ENCODE measurements at regions not wholly inside any gene's neighbourhood (a gene's known extent, or its start where the extent isn't known, plus 50 kb on each side); places are given as distances from the start of the nearest gene placed in this dataset.
A peak's percentile ranks its signal among the peaks of the same experiment; 100 is the strongest.

DNA sequence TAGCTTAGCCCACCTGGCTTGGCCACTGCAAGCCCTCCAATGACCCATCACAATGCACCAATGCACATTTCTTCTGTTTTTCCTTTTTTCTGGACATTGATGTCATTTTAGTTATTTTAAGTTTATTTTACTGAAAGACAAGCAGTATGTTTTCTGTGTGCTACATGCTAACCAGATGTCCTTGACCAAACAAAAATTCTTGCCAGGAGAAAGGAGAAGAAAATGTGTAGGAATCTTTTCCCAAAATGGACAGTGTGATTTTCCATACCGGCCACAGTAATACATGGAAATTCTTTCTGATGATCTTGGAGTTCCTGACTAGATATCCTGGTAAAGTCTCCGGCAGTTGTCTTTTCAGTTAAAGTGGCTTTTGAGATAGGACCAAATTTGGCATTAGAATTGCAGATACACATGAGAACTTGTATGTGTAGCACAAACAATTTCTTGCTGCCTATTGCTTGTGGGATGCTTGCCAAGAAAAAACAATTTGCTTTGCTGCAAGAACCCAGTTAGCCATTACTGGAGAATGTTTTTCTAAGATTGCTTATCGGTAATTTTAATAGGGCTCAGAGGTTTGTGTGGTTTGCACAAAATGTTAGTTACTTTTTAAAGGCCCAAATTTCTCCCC lies 696.5 kb upstream of the CITED2 start:
- Histone ChIP-seq H3K4me3 (ENCODE audit: low read length in 2 of 2) (no peak overlapping the region), H3K36me3 (ENCODE audit: control insufficient read depth in 1 of 2, insufficient read depth in 2 of 2, low read length in 1 of 2) (no peaks in the 10 kb centered on the region), H3K27me3 (ENCODE audit: control insufficient read depth in 1 of 2, insufficient read depth in 2 of 2, low read length in 1 of 2) (no peaks in the 10 kb centered on the region), H3K4me1 (ENCODE audit: control insufficient read depth in 1 of 2, insufficient read depth in 2 of 2, low read length in 2 of 2) (peaks cover 2 to 9% of the 10 kb centered on the region in 2 donors), H3K9me3 (ENCODE audit: control insufficient read depth, low read length) (peaks cover 2% of the 10 kb centered on the region), H3K27ac (ENCODE audit: low read depth in 1 of 2, low read length in 2 of 2) (no peak overlapping the region)
- WGBS, 2 donors = 6 to 8% methylated on average over 3 of the region's 3 CpGs
- no peak for ATAC-seq (ENCODE audit: low FRiP score)
- DNase-seq = no peak
- intact Hi-C loops (cut with DNase I) = loop anchor here in 1 of 2 donors (5.0 to 10.0 kb wide), 3 partner anchors 86 to 699 kb away; partner anchors contain the start of gene CITED2

DNA sequence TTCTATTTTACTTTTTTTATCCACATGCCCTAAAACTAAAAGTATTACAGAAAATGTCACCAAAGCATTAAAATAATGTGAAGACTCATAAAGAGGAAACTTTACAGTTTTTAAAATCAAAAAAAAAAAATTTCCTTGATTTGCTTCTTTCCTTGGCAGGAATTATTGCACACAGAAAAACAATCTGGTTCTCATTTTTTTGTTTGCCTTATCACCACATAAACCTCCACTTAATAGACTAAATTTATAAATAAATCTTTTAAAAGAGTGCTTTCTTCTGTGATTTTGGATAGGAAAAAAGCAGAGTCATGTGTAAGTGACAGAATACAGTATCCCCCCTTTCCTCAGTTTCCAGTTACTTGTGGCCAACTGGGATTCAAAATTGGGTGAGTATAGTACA lies 695.1 kb upstream of the CITED2 start:
- Histone ChIP-seq H3K9me3 (ENCODE audit: control insufficient read depth, low read length) (peaks cover 2% of the 10 kb centered on the region), H3K36me3 (ENCODE audit: control insufficient read depth in 1 of 2, insufficient read depth in 2 of 2, low read length in 1 of 2) (no peaks in the 10 kb centered on the region), H3K4me3 (ENCODE audit: low read length in 2 of 2) (no peak overlapping the region), H3K27me3 (ENCODE audit: control insufficient read depth in 1 of 2, insufficient read depth in 2 of 2, low read length in 1 of 2) (no peaks in the 10 kb centered on the region), H3K4me1 (ENCODE audit: control insufficient read depth in 1 of 2, insufficient read depth in 2 of 2, low read length in 2 of 2) (peaks cover 4 to 9% of the 10 kb centered on the region in 2 donors), H3K27ac (ENCODE audit: low read depth in 1 of 2, low read length in 2 of 2) (no peak overlapping the region)
- intact Hi-C loops (cut with DNase I) = no loop called here
- ATAC-seq (ENCODE audit: low FRiP score) (no peak), DNase-seq (no peak)

DNA sequence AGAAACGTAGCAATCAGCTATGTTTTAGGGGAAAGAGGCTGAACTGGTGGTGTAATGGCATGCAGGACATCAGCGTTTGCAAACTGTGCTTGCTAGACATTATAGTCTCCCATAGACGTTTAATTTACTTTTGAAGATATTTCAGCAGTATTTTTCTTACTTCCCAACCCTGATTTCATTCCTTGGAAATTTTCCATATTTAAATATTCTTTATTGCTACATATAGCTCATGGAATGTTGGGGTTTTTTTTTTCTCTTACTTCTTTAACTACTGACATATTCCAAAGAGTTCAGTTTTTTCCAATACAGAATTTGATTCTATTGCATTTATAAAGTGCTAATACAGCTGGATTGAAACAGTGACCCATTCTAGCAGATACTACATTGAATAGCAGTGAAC lies 694.4 kb upstream of the CITED2 start:
- Histone ChIP-seq H3K27me3 (ENCODE audit: control insufficient read depth in 1 of 2, insufficient read depth in 2 of 2, low read length in 1 of 2) (no peaks in the 10 kb centered on the region), H3K4me1 (ENCODE audit: control insufficient read depth in 1 of 2, insufficient read depth in 2 of 2, low read length in 2 of 2) (peaks cover 4 to 9% of the 10 kb centered on the region in 2 donors), H3K27ac (ENCODE audit: low read depth in 1 of 2, low read length in 2 of 2) (no peak overlapping the region), H3K36me3 (ENCODE audit: control insufficient read depth in 1 of 2, insufficient read depth in 2 of 2, low read length in 1 of 2) (no peaks in the 10 kb centered on the region), H3K9me3 (ENCODE audit: control insufficient read depth, low read length) (peaks cover 2% of the 10 kb centered on the region), H3K4me3 (ENCODE audit: low read length in 2 of 2) (no peak overlapping the region)
- DNase-seq (no peak), ATAC-seq (ENCODE audit: low FRiP score) (no peak)
- intact Hi-C loops (cut with DNase I) = no loop called here
- WGBS, 2 donors = 64 to 65% methylated on average over 3 of the region's 3 CpGs

DNA sequence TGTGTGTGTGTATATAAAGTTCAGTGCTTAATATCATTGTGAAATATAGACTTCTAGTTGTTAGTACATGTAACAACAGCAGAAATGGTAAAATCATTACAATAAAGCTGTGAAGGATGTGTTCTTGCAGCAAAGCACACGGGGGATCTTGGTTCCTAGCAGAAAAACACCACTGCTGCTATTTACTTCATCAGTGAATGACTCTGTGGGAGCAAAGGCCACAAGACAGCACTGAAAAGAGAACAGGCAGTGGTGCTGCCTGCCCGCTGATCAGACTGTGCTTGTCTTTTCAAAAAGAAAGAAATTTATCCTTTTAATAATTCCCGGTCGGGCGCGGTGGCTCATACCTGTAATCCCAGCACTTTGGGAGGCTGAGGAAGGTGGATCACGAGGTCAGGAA lies 689.9 kb upstream of the CITED2 start:
- 92% methylated on average over 7 of the region's 7 CpGs for WGBS, 2 donors
- peaks cover 4% of the 10 kb centered on the region in 2 donors for H3K4me1 ChIP-seq (ENCODE audit: control insufficient read depth in 1 of 2, insufficient read depth in 2 of 2, low read length in 2 of 2)
- ATAC-seq (ENCODE audit: low FRiP score) = no peak
- intact Hi-C loops (cut with DNase I) = loop anchor here in 1 of 2 donors (5.0 kb wide), 1 partner anchor 72 kb away; no protein-coding TSS in a partner anchor
- H3K9me3 ChIP-seq (ENCODE audit: control insufficient read depth, low read length) = peaks cover 2% of the 10 kb centered on the region
- H3K36me3 ChIP-seq (ENCODE audit: control insufficient read depth in 1 of 2, insufficient read depth in 2 of 2, low read length in 1 of 2) = no peaks in the 10 kb centered on the region
- H3K4me3 ChIP-seq (ENCODE audit: low read length in 2 of 2) = no peak overlapping the region
- no peaks in the 10 kb centered on the region for H3K27me3 ChIP-seq (ENCODE audit: control insufficient read depth in 1 of 2, insufficient read depth in 2 of 2, low read length in 1 of 2)
- H3K27ac ChIP-seq (ENCODE audit: low read depth in 1 of 2, low read length in 2 of 2) = no peak overlapping the region
- DNase-seq = no peak

DNA sequence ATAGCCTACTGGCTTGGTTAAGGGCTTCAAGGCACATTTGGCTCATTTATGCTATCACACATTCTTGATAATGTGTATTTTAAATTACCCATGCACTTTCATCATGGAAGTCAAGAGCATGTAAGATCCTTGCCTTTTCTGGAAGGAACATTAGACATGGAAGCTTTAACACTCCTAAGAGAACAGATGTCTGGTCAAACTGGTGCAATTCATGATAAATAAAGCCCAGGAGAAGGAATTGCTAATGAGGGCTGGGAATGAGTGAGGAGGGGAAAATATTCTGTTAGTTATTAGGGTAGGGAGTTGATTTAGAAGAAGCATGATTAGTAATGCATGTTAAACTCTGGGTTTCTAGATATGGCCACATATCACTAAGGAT lies 688.6 kb upstream of the CITED2 start:
- Histone ChIP-seq H3K4me1 (ENCODE audit: control insufficient read depth in 1 of 2, insufficient read depth in 2 of 2, low read length in 2 of 2) (peaks cover 4% of the 10 kb centered on the region in 2 donors), H3K27ac (ENCODE audit: low read depth in 1 of 2, low read length in 2 of 2) (no peak overlapping the region), H3K36me3 (ENCODE audit: control insufficient read depth in 1 of 2, insufficient read depth in 2 of 2, low read length in 1 of 2) (no peaks in the 10 kb centered on the region), H3K9me3 (ENCODE audit: control insufficient read depth, low read length) (no peaks in the 10 kb centered on the region), H3K27me3 (ENCODE audit: control insufficient read depth in 1 of 2, insufficient read depth in 2 of 2, low read length in 1 of 2) (no peaks in the 10 kb centered on the region), H3K4me3 (ENCODE audit: low read length in 2 of 2) (no peak overlapping the region)
- peak; percentile 19 for ATAC-seq (ENCODE audit: low FRiP score)
- no peak for DNase-seq
- intact Hi-C loops (cut with DNase I) = loop anchor here in 1 of 2 donors (5.0 kb wide), 1 partner anchor 71 kb away; no protein-coding TSS in a partner anchor

DNA sequence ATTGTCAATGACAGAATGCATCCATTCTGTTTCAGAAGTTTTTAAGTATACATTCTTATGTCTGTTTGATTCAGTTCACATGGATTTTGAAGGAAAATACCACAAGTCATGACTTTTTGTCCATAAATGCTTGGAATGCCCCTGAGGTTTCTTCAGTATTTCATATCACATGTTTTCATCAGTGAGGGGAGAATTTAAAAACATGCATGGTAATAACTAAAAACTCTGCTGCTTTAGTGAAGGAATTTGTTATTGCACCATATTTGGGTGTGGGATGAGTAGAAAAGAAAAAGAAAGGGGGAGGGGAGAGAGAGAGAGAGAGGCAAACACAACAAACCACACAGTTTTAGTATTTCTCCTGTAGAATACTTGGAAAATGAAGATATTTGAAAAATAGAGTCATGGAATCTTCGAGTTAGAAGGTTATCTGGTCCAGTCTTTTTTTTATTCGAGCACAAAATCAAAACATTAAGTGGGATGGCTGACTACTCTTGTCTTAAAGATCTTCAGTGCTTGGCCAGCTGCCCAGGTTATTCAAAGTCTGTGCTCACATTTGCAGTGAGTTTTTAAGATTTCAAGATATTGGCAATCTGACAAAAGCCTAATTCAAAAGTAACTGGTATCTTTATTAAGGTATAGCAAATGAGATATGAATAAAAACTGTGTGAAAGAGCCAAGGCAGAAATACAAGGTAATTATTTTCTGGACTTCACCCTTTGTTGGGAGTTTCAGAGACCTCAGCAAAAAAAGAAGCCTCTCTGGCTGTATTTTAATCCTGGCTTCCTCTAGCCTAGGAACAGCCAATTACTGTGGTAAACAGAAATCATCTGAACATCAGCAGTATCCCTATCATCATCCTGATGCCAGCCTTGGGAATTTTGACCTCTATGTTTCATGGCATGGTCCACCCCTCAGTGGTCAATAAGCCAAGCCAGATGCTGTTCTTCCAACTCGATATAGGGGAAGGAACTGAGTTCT lies 687.9 kb upstream of the CITED2 start:
- no peak overlapping the region for H3K4me3 ChIP-seq (ENCODE audit: low read length in 2 of 2)
- H3K9me3 ChIP-seq (ENCODE audit: control insufficient read depth, low read length) = no peaks in the 10 kb centered on the region
- whole genome bisulfite sequencing, 2 donors = 36 to 41% methylated on average over 3 of the region's 3 CpGs
- no peak overlapping the region for H3K27ac ChIP-seq (ENCODE audit: low read depth in 1 of 2, low read length in 2 of 2)
- H3K4me1 ChIP-seq (ENCODE audit: control insufficient read depth in 1 of 2, insufficient read depth in 2 of 2, low read length in 2 of 2) = peaks cover 4% of the 10 kb centered on the region in 2 donors
- ATAC-seq (ENCODE audit: low FRiP score) = peak; percentile 67
- intact Hi-C loops (cut with DNase I) = loop anchor here in 1 of 2 donors (5.0 kb wide), 1 partner anchor 70 kb away; no protein-coding TSS in a partner anchor
- no peaks in the 10 kb centered on the region for H3K36me3 ChIP-seq (ENCODE audit: control insufficient read depth in 1 of 2, insufficient read depth in 2 of 2, low read length in 1 of 2)
- peak; percentile 58 to 68 for DNase-seq
- H3K27me3 ChIP-seq (ENCODE audit: control insufficient read depth in 1 of 2, insufficient read depth in 2 of 2, low read length in 1 of 2) = no peaks in the 10 kb centered on the region

DNA sequence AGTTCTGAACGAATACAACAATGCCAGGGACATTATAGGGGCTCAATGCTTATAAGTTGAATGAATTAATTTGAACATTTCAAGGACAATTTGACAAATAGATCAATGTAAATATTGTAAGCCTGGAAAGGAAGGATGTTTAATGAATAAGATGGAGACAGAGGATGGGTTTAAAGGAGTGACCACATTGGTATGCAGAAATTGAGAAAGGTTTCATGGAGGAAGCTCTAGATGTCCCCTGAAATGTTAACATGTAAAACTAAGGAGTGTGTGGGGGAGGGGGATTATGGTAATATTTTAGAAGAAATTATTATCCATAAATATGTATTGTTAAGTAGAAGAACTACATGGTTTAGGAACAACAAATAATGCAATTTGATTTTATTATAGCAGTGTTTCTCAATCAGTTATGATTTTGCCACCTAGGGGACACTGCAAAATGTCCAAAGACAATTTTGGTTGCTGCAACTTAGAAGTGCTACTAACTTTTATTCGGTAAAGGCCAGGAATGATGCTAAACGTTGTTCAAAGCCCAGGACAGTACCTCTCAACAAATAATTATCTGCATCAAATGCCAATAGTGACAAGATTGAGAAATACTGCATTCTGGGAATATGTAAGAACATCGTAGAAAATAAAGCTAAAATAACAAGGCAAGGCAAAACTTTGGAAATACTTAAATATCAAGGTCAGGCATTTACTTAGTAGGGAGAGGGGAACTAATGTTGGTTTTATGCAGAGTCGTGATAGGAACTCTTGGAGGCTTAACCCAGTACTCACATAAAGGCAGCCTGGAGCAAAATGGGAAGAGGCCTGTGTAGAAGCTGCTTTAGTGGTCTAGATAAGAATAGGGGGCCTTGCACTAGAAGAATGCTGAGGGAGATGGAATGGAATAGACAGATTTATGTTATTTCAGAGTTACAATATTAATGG lies 686.9 kb upstream of the CITED2 start:
- 39 to 42% methylated on average over 5 of the region's 5 CpGs for WGBS, 2 donors
- Histone ChIP-seq H3K27ac (ENCODE audit: low read depth in 1 of 2, low read length in 2 of 2) (peak overlapping the region in 1 of 2 donors; percentile 57), H3K4me3 (ENCODE audit: low read length in 2 of 2) (no peak overlapping the region), H3K27me3 (ENCODE audit: control insufficient read depth in 1 of 2, insufficient read depth in 2 of 2, low read length in 1 of 2) (no peaks in the 10 kb centered on the region), H3K36me3 (ENCODE audit: control insufficient read depth in 1 of 2, insufficient read depth in 2 of 2, low read length in 1 of 2) (no peaks in the 10 kb centered on the region), H3K9me3 (ENCODE audit: control insufficient read depth, low read length) (no peaks in the 10 kb centered on the region), H3K4me1 (ENCODE audit: control insufficient read depth in 1 of 2, insufficient read depth in 2 of 2, low read length in 2 of 2) (peaks cover 4% of the 10 kb centered on the region in 2 donors)
- DNase-seq (no peak), ATAC-seq (ENCODE audit: low FRiP score) (peak; percentile 39)
- intact Hi-C loops (cut with DNase I) = loop anchor here in 1 of 2 donors (5.0 kb wide), 1 partner anchor 69 kb away; no protein-coding TSS in a partner anchor

DNA sequence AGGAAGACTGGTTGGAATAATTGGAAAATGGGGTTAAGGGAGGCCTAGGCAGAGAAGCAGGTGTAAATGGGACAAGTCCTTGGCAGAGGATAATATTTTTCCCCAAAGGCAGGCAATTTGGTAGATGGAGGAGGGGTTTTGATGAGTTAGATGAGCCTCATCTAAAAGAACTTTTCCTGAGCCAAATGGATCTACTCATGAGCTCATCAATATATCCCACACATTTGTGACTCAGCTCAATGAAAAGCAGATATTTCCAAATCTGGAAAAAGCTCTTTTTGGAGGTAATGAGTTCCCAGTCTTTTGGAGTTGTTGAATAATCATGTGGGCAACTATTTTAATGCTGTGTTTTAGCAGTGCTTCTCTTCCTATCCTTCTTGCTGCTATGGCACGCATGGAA lies 685.5 kb upstream of the CITED2 start:
- ATAC-seq (ENCODE audit: low FRiP score) (no peak), DNase-seq (no peak)
- 97% methylated on average over 1 of the region's 1 CpG for WGBS, 2 donors
- intact Hi-C loops (cut with DNase I) = loop anchor here in 1 of 2 donors (5.0 kb wide), 1 partner anchor 68 kb away; no protein-coding TSS in a partner anchor
- Histone ChIP-seq H3K27me3 (ENCODE audit: control insufficient read depth in 1 of 2, insufficient read depth in 2 of 2, low read length in 1 of 2) (no peaks in the 10 kb centered on the region), H3K36me3 (ENCODE audit: control insufficient read depth in 1 of 2, insufficient read depth in 2 of 2, low read length in 1 of 2) (no peaks in the 10 kb centered on the region), H3K9me3 (ENCODE audit: control insufficient read depth, low read length) (no peaks in the 10 kb centered on the region), H3K27ac (ENCODE audit: low read depth in 1 of 2, low read length in 2 of 2) (no peak overlapping the region), H3K4me1 (ENCODE audit: control insufficient read depth in 1 of 2, insufficient read depth in 2 of 2, low read length in 2 of 2) (peaks cover 4% of the 10 kb centered on the region in 2 donors), H3K4me3 (ENCODE audit: low read length in 2 of 2) (no peak overlapping the region)
